GM23248 (cell line): ENCODE measurements at regions not wholly inside any gene's neighbourhood (a gene's known extent, or its start where the extent isn't known, plus 50 kb on each side); places are given as distances from the start of the nearest gene placed in this dataset.

Experiments used
- DNase-seq: peaks from one replicate; pipeline ENCODE4 v3.0.0-alpha.2; 2015
- H2AFZ ChIP-seq: fragments of 200-600 bp; sonication (generic); 2 replicates; pipeline ENCODE4 v1.6.1; 2016; ENCODE audit warnings: antibody characterized with exemption
- H3F3A ChIP-seq: fragments of 200-600 bp; sonication (generic); 2 replicates; pipeline ENCODE4 v1.6.1; 2016; ENCODE audit warnings: mild to moderate bottlenecking, antibody characterized with exemption, mixed run types; ENCODE audit not compliant: insufficient read depth
- H3K27ac ChIP-seq: fragments of 200-600 bp; sonication (generic); 2 replicates; pipeline ENCODE4 v1.5.1; 2016; ENCODE audit warnings: mild to moderate bottlenecking
- H3K27me3 ChIP-seq: fragments of 200-600 bp; sonication (generic); replicated peaks from 2 replicates; pipeline ENCODE4 v1.6.1; 2016; ENCODE audit warnings: mild to moderate bottlenecking; ENCODE audit not compliant: insufficient read depth
- H3K36me3 ChIP-seq: fragments of 200-600 bp; sonication (generic); 2 replicates; pipeline ENCODE4 v1.6.1; 2016; ENCODE audit warnings: low read depth, mild to moderate bottlenecking
- H3K4me1 ChIP-seq: fragments of 200-600 bp; sonication (generic); 2 replicates; pipeline ENCODE4 v1.6.1; 2016; ENCODE audit warnings: mild to moderate bottlenecking; ENCODE audit not compliant: insufficient read depth
- H3K4me2 ChIP-seq: fragments of 200-600 bp; sonication (generic); one replicate; pipeline ENCODE4 v1.6.1; 2016; ENCODE audit warnings: mild to moderate bottlenecking; ENCODE audit not compliant: unreplicated experiment
- H3K4me3 ChIP-seq: fragments of 200-600 bp; sonication (generic); 2 replicates; pipeline ENCODE4 v1.5.1; 2016; ENCODE audit warnings: mild to moderate bottlenecking
- H3K79me2 ChIP-seq: fragments of 200-600 bp; sonication (generic); 2 replicates; pipeline ENCODE4 v1.6.1; 2016; ENCODE audit warnings: mild to moderate bottlenecking; ENCODE audit not compliant: insufficient read depth
- H3K9ac ChIP-seq: fragments of 200-600 bp; sonication (generic); 2 replicates; pipeline ENCODE4 v1.6.1; 2016; ENCODE audit warnings: mild to moderate bottlenecking
- H3K9me2 ChIP-seq: fragments of 200-600 bp; sonication (generic); 2 replicates; pipeline ENCODE4 v1.6.1; 2016; ENCODE audit warnings: mixed run types, mild to moderate bottlenecking, moderate library complexity; ENCODE audit not compliant: insufficient read depth
- H3K9me3 ChIP-seq: fragments of 200-600 bp; sonication (generic); one replicate; pipeline ENCODE4 v1.6.1; 2017; ENCODE audit warnings: low read depth
- H4K20me1 ChIP-seq: fragments of 200-600 bp; sonication (generic); 2 replicates; pipeline ENCODE4 v1.6.0; 2016; ENCODE audit not compliant: insufficient read depth
- EZH2 ChIP-seq: fragments of 200-600 bp; sonication (generic); IDR thresholded peaks from 2 replicates; pipeline ENCODE4 v1.6.1; 2018; ENCODE audit warnings: antibody characterized with exemption, mild to moderate bottlenecking; ENCODE audit not compliant: insufficient read depth, poor library complexity, severe bottlenecking
- EZH2phosphoT487 ChIP-seq: fragments of 200-600 bp; sonication (generic); IDR thresholded peaks from 2 replicates; pipeline ENCODE4 v1.6.1; 2018; ENCODE audit warnings: antibody characterized with exemption, moderate library complexity, mild to moderate bottlenecking, low read depth; ENCODE audit not compliant: insufficient read depth
- WGBS, 2 experiments: methylation state at CpG; one replicate each; pipeline ENCODE4 v1.1.6; 2015 to 2017; ENCODE audit warnings: low lambda C conversion rate in 2 of 2, low coverage in 1 of 2; ENCODE audit errors: missing lambda C conversion rate in 2 of 2; 5-methylcytosine and 5-hydroxymethylcytosine counted together
- in situ Hi-C: fragments of 300-500 bp; cut with MboI; formaldehyde crosslinking; loops from 2 replicates; pipeline ENCODE4 v1.15.0; 2020

GRCh38 chr4:78704981-78705683 lies 71.0 kb upstream of the BMP2K start:
- H3K4me2 ChIP-seq: no peak overlapping the region
- TF ChIP-seq EZH2: no peak
- TF ChIP-seq EZH2phosphoT487: no peak
- H3K4me1 ChIP-seq: peaks cover 10% of the 10 kb centered on the region
- no peaks in the 10 kb centered on the region for H3K27me3 ChIP-seq
- H3K36me3 ChIP-seq: no peaks in the 10 kb centered on the region
- peaks cover 13% of the 10 kb centered on the region for H3F3A ChIP-seq
- WGBS, 2 experiments: 57 to 59% methylated on average over 3 of the region's 3 CpGs
- peak; percentile 94 for DNase-seq
- peak overlapping the region; percentile 51 for H2AFZ ChIP-seq
- H3K9me2 ChIP-seq: no peaks in the 10 kb centered on the region
- H4K20me1 ChIP-seq: no peaks in the 10 kb centered on the region
- H3K4me3 ChIP-seq: no peak overlapping the region
- in situ Hi-C loops: no loop called here
- H3K9ac ChIP-seq: no peak overlapping the region
- H3K9me3 ChIP-seq: no peaks in the 10 kb centered on the region
- H3K79me2 ChIP-seq: no peaks in the 10 kb centered on the region
- peak overlapping the region; percentile 60 for H3K27ac ChIP-seq

- Histone ChIP-seq H3K4me3 (no peak overlapping the region), H3K36me3 (no peaks in the 10 kb centered on the region), H3K4me2 (no peak overlapping the region), H2AFZ (no peak overlapping the region), H3K27me3 (no peaks in the 10 kb centered on the region), H3K4me1 (peaks cover 10% of the 10 kb centered on the region), H3K9me3 (no peaks in the 10 kb centered on the region), H3K9ac (no peak overlapping the region), H3K9me2 (no peaks in the 10 kb centered on the region), H3K27ac (no peak overlapping the region), H3F3A (peaks cover 13% of the 10 kb centered on the region), H4K20me1 (no peaks in the 10 kb centered on the region), H3K79me2 (no peaks in the 10 kb centered on the region)
- TF ChIP-seq EZH2phosphoT487: no peak
- 75 to 76% methylated on average over 6 of the region's 6 CpGs for WGBS, 2 experiments
- in situ Hi-C loops: no loop called here
- no peak for DNase-seq
Measured at GRCh38 chr4:78706302-78706701, 69.8 kb upstream of the BMP2K start.

- peaks cover 10% of the 10 kb centered on the region for H3K4me1 ChIP-seq
- in situ Hi-C loops: no loop called here
- peaks cover 13% of the 10 kb centered on the region for H3F3A ChIP-seq
Measured at GRCh38 chr4:78707268-78707667, 68.9 kb upstream of the BMP2K start.

GRCh38 chr4:78707793-78708192 lies 68.4 kb upstream of the BMP2K start:
- 85 to 91% methylated on average over 5 of the region's 5 CpGs for WGBS, 2 experiments
- Histone ChIP-seq H3K9me2 (no peaks in the 10 kb centered on the region), H3K79me2 (no peaks in the 10 kb centered on the region), H3K36me3 (no peaks in the 10 kb centered on the region), H3K4me2 (no peak overlapping the region), H3F3A (peaks cover 13% of the 10 kb centered on the region), H3K4me1 (peaks cover 10% of the 10 kb centered on the region), H3K4me3 (no peak overlapping the region), H2AFZ (no peak overlapping the region), H4K20me1 (no peaks in the 10 kb centered on the region), H3K9ac (no peak overlapping the region), H3K27ac (no peak overlapping the region), H3K27me3 (no peaks in the 10 kb centered on the region), H3K9me3 (no peaks in the 10 kb centered on the region)
- DNase-seq: no peak
- TF ChIP-seq EZH2: no peak
- no peak for TF ChIP-seq EZH2phosphoT487
- in situ Hi-C loops: no loop called here

More at GRCh38 chr4:78707268-78707667, 68.9 kb upstream of the BMP2K start:
- no peak for TF ChIP-seq EZH2phosphoT487
- Histone ChIP-seq H3K9me3 (no peaks in the 10 kb centered on the region), H2AFZ (no peak overlapping the region), H3K4me3 (no peak overlapping the region), H3K9me2 (no peaks in the 10 kb centered on the region), H3K79me2 (no peaks in the 10 kb centered on the region), H3K27me3 (no peaks in the 10 kb centered on the region), H3K9ac (no peak overlapping the region), H3K36me3 (no peaks in the 10 kb centered on the region), H3K4me2 (no peak overlapping the region), H4K20me1 (no peaks in the 10 kb centered on the region), H3K27ac (no peak overlapping the region)
- DNase-seq: no peak
- 94 to 98% methylated on average over 2 of the region's 2 CpGs for WGBS, 2 experiments

GRCh38 chr4:78710536-78710935 lies 65.6 kb upstream of the BMP2K start:
- no peak overlapping the region for H3K27ac ChIP-seq
- H3K9ac ChIP-seq: no peak overlapping the region
- in situ Hi-C loops: no loop called here
- H3K4me2 ChIP-seq: no peak overlapping the region
- DNase-seq: peak; percentile 68
- no peaks in the 10 kb centered on the region for H3K27me3 ChIP-seq
- H3K79me2 ChIP-seq: no peaks in the 10 kb centered on the region
- H3K4me3 ChIP-seq: no peak overlapping the region
- no peaks in the 10 kb centered on the region for H3K9me3 ChIP-seq
- H2AFZ ChIP-seq: no peak overlapping the region
- no peaks in the 10 kb centered on the region for H3K4me1 ChIP-seq
- H3K36me3 ChIP-seq: no peaks in the 10 kb centered on the region
- TF ChIP-seq EZH2: no peak
- TF ChIP-seq EZH2phosphoT487: no peak
- H3K9me2 ChIP-seq: no peaks in the 10 kb centered on the region
- no peaks in the 10 kb centered on the region for H4K20me1 ChIP-seq
- H3F3A ChIP-seq: peaks cover 3% of the 10 kb centered on the region
